ENCODE measurements at regions not wholly inside any gene's neighbourhood (a gene's known extent, or its start where the extent isn't known, plus 50 kb on each side); places are given as distances from the start of the nearest gene placed in this dataset.

DNA sequence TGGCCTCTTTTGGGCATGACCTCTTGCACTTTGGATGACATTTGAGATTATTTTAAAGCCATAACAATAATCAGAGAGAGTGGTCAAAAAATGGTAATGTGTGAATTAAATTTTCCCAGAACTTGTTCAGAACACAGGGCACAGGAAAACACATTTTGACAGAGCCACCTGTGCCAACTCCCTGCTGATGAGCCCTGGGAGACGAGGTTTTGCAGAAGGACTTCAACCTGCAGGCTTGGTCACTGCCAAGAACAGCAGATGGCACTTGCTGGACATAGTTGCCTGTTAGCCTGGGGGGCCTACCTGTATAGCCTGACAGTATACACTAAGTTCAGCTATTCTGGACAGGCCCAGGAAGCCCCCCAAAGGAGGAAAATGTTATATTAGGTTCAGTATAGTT lies 277.8 kb upstream of the EMCN start:
- no peak overlapping the region for H3K4me3 ChIP-seq (ENCODE audit: low read depth, low read length)
- DNase-seq (ENCODE audit: low read depth, low spot score): no peak
- TF ChIP-seq, protein P1, sequence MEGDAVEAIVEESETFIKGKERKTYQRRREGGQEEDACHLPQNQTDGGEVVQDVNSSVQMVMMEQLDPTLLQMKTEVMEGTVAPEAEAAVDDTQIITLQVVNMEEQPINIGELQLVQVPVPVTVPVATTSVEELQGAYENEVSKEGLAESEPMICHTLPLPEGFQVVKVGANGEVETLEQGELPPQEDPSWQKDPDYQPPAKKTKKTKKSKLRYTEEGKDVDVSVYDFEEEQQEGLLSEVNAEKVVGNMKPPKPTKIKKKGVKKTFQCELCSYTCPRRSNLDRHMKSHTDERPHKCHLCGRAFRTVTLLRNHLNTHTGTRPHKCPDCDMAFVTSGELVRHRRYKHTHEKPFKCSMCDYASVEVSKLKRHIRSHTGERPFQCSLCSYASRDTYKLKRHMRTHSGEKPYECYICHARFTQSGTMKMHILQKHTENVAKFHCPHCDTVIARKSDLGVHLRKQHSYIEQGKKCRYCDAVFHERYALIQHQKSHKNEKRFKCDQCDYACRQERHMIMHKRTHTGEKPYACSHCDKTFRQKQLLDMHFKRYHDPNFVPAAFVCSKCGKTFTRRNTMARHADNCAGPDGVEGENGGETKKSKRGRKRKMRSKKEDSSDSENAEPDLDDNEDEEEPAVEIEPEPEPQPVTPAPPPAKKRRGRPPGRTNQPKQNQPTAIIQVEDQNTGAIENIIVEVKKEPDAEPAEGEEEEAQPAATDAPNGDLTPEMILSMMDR (IDR thresholded peaks at IDR 0.05; ENCODE audit: insufficient read depth, low read length, missing control alignments): no peak
- ChIA-PET POLR2A (no interaction called here), CTCF (no interaction called here)

DNA sequence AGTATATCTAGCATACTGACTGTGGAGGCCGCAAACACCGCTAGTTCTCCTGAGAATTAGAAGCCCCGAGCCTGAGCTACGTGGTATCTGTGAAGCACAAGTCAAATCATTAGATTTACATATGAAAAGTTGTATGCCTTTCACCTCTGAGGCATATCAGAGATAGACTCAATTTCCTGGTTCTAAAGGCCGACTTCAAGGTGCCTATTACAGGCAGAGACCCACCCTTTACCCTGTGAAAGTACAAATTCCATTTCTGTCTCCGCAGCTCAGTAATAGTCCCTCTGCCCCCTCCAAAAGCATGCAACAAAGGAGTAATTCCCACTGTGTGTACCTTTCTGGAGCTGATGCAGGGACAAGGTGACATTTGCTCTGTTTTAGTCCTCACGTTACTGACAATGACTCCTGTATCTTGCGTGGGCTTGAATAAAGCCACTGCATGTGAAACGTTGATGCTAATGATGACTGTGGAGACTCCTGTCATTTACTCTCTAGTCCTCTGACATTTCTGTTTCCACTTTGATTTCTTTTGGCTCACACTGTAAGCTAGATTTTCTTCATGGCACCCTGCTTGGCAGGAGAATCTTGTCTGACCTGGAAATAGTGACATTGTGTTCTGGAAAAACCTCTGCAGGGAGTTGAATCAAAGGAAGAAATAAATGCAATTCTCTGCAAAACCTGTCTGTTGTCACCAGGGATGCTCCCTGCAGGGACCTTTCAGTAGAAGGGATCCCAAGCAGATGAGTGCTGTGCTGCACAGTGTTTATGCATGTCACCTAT lies 273.2 kb upstream of the EMCN start:
- H3K4me3 ChIP-seq (ENCODE audit: low read depth, low read length): no peak overlapping the region
- ChIA-PET POLR2A (no interaction called here), CTCF (no interaction called here)
- TF ChIP-seq, protein P1 (IDR thresholded peaks at IDR 0.05; ENCODE audit: insufficient read depth, low read length, missing control alignments): no peak
- DNase-seq (ENCODE audit: low read depth, low spot score): no peak

DNA sequence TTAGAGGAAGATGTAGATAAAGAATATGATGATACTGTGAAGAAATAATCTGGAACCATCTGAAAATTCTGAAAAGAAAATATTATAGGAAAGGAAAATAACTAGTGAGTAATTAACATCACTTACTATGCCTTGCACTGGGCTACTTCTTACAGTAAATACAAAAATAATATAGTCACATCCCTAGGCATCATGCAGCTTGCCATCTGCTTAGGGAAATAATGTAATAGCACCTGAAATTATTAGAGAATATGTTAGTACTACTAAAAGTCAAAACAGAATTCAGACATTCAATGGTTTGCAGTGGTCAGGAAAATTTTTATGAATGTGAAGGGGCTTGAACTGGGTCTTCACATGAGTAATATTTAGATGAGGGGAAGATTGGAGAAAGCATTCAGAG lies 272.2 kb upstream of the EMCN start:
- H3K4me3 ChIP-seq (ENCODE audit: low read depth, low read length): no peak overlapping the region
- ChIA-PET CTCF (no interaction called here), POLR2A (no interaction called here)
- DNase-seq (ENCODE audit: low read depth, low spot score): no peak
- TF ChIP-seq, protein P1 (IDR thresholded peaks at IDR 0.05; ENCODE audit: insufficient read depth, low read length, missing control alignments): no peak

DNA sequence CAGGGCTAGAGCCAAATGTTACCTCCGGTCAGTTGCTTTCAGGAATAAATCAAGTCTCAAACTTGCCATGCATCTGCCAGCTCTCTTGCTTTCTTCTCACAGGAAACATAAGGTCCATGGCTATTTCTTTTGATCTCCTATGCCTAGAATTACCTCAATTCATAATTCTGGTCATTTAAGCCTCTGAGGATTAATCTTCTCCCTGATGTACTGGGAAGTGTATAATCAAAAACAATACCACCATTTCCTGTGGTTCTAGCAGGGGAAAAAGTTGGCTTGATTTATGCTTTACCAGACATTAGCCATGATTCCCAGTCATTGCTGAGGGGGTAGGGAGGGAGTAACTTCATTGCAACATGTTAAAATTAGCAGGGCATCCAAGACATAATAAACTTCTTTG lies 268.7 kb upstream of the EMCN start:
- CTCF ChIA-PET: no interaction called here
- no peak for DNase-seq (ENCODE audit: low read depth, low spot score)
- TF ChIP-seq, protein P1 (IDR thresholded peaks at IDR 0.05; ENCODE audit: insufficient read depth, low read length, missing control alignments): no peak
- POLR2A ChIA-PET: no interaction called here
- no peak overlapping the region for H3K4me3 ChIP-seq (ENCODE audit: low read depth, low read length)

DNA sequence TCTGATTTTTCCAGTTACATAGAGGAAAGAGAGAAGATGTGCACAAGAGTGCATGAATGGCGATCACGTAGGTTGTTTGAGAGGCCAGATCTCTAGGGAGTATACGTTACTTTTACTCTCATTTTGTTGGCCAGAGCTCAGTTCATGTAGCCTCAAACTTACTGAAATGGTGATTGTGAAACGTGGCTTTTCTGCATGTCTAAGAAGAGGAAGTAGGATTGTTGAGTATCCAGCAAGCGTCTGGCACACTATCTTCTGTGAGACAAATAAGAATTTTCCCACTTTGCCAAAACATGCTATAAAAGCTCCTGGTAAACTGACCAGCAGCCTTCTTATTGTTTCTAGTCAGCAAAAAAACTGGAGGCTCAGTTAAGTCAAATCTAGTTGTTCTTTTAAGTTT lies 264.5 kb upstream of the EMCN start:
- DNase-seq (ENCODE audit: low read depth, low spot score): no peak
- ChIA-PET POLR2A (no interaction called here), CTCF (interaction anchor here (0.6 kb wide), 1 partner anchor 949 kb away, joined by 3 read pairs; no protein-coding TSS in a partner anchor)
- no peak overlapping the region for H3K4me3 ChIP-seq (ENCODE audit: low read depth, low read length)
- TF ChIP-seq, protein P1 (IDR thresholded peaks at IDR 0.05; ENCODE audit: insufficient read depth, low read length, missing control alignments): no peak

DNA sequence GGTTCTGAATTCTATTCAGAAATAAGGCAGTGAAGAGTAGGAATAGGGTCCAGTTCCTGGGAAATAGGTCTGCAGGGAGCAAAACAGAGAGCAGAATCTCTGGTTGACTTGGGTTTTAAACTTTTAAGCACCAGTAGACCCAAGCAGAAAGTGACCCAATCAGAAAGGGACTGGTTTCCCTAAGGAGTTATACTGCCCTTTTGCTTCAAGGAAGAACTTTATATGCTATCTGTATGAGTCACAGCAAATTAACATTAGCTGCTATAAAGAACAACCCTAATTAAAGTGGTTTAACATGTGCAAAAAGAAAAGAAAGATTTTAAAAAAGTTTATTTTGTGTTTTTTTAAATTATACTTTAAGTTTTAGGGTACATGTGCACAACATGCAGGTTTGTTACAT lies 263.6 kb upstream of the EMCN start:
- CTCF ChIA-PET: no interaction called here
- no peak for DNase-seq (ENCODE audit: low read depth, low spot score)
- TF ChIP-seq, protein P1 (IDR thresholded peaks at IDR 0.05; ENCODE audit: insufficient read depth, low read length, missing control alignments): no peak
- POLR2A ChIA-PET: no interaction called here
- no peak overlapping the region for H3K4me3 ChIP-seq (ENCODE audit: low read depth, low read length)
